Endothelial cell of umbilical vein (primary cell): ENCODE measurements at regions not wholly inside any gene's neighbourhood (a gene's known extent, or its start where the extent isn't known, plus 50 kb on each side); places are given as distances from the start of the nearest gene placed in this dataset.

ENCODE experiments used
- BruUV-seq: library from RNA; stranded (reverse); fragments of 400-500 nt; replicated peaks from 2 replicates; lab custom pipeline; 2021; lab: Mats Ljungman, UMichigan
- CTCF ChIA-PET: fragments of 300-600, 350-600 bp; sonication (Branson Sonifier 250); formaldehyde crosslinking; loops from one replicate; lab custom pipeline; 2021; ENCODE audit warnings: antibody characterized with exemption, inconsistent platforms; lab: Charles Lee
- POLR2A ChIA-PET: fragments of 300-600, 350-600 bp; sonication (Branson Sonifier 250); formaldehyde crosslinking; loops from one replicate; lab custom pipeline; 2021; ENCODE audit warnings: antibody characterized with exemption, inconsistent platforms; lab: Charles Lee
- DNase-seq: peaks from one replicate; pipeline ENCODE4 v3.0.0-alpha.2; 2011; ENCODE audit warnings: low read depth, low spot score
- FAIRE-seq: peaks from 2 replicates; lab custom pipeline; 2011; peaks lifted over from hg19 to GRCh38; lab: Jason Lieb, UNC
- H2AFZ ChIP-seq: 2 replicates; pipeline ENCODE4 v1.6.0; 2012; ENCODE audit warnings: low read depth, low read length, control low read depth, inconsistent platforms
- H3K27ac ChIP-seq: 2 replicates; pipeline ENCODE4 v1.5.1; 2011; ENCODE audit warnings: low read depth, mild to moderate bottlenecking, control low read depth, low read length, moderate library complexity; ENCODE audit not compliant: insufficient read depth
- H3K27me3 ChIP-seq, 2 experiments: 2 replicates each; pipeline versions ENCODE4 v1.6.0 to v1.6.1; 2011; ENCODE audit warnings: low read length in 2 of 2, mixed read lengths in 1 of 2; ENCODE audit not compliant: control insufficient read depth in 2 of 2, insufficient read depth in 2 of 2
- H3K36me3 ChIP-seq, 2 experiments: 2 replicates in 1 of 2; 3 replicates in 1 of 2; pipeline ENCODE4 v1.5.1; 2011; ENCODE audit warnings: low read length in 2 of 2, mild to moderate bottlenecking in 1 of 2, moderate library complexity in 1 of 2; ENCODE audit not compliant: control insufficient read depth in 2 of 2, insufficient read depth in 2 of 2; ENCODE audit errors: extremely low read depth in 1 of 2
- H3K4me1 ChIP-seq: 3 replicates; pipeline ENCODE4 v1.5.1; 2011; ENCODE audit warnings: mild to moderate bottlenecking, low read length; ENCODE audit not compliant: control insufficient read depth, insufficient read depth; ENCODE audit errors: extremely low read depth
- H3K4me2 ChIP-seq: 2 replicates; pipeline ENCODE4 v1.6.1; 2011; ENCODE audit warnings: low read length, control low read depth, mixed read lengths; ENCODE audit not compliant: insufficient read depth
- H3K4me3 ChIP-seq, 3 experiments: fragments of 200-600 bp in 1 of 3; sonication (generic), shearing (Covaris generic) in 1 of 3; replicated peaks in 1 of 3; 2 replicates each; pipeline ENCODE4 v1.5.1; 2011 to 2016; ENCODE audit warnings: control low read depth in 3 of 3, low read length in 3 of 3, mild to moderate bottlenecking in 2 of 3, inconsistent platforms in 1 of 3, low read depth in 1 of 3, moderate library complexity in 1 of 3; ENCODE audit not compliant: insufficient read depth in 1 of 3
- H3K79me2 ChIP-seq: 2 replicates; pipeline ENCODE4 v1.6.0; 2012; ENCODE audit warnings: low read length, inconsistent platforms; ENCODE audit not compliant: control insufficient read depth, insufficient read depth
- H3K9ac ChIP-seq: replicated peaks from 2 replicates; pipeline ENCODE3; 2011; ENCODE audit warnings: low read length, control low read depth; ENCODE audit not compliant: insufficient read depth; ENCODE audit errors: extremely low read depth
- H3K9me1 ChIP-seq: replicated peaks from 3 replicates; pipeline ENCODE4 v1.6.0; 2011; ENCODE audit warnings: mild to moderate bottlenecking, low read length; ENCODE audit not compliant: control insufficient read depth, insufficient read depth; ENCODE audit errors: extremely low read depth
- H3K9me3 ChIP-seq: replicated peaks from 2 replicates; pipeline ENCODE4 v1.5.1; 2012; ENCODE audit warnings: low read length, inconsistent platforms; ENCODE audit not compliant: control insufficient read depth, insufficient read depth
- H4K20me1 ChIP-seq: replicated peaks from 2 replicates; pipeline ENCODE3; 2011; ENCODE audit warnings: mild to moderate bottlenecking, low read length; ENCODE audit not compliant: control insufficient read depth, insufficient read depth; ENCODE audit errors: extremely low read depth
- EZH2 ChIP-seq: IDR thresholded peaks from 2 replicates; pipeline ENCODE4 v1.6.1; 2012; ENCODE audit warnings: borderline replicate concordance, low read depth, mild to moderate bottlenecking, moderate library complexity, low read length, inconsistent platforms; ENCODE audit not compliant: severe bottlenecking
- FOS ChIP-seq: IDR thresholded peaks from 2 replicates; pipeline ENCODE4 v1.6.1; 2011; ENCODE audit warnings: mild to moderate bottlenecking, low read length, moderate library complexity, borderline replicate concordance; ENCODE audit not compliant: insufficient read depth
- GATA2 ChIP-seq: IDR thresholded peaks from 2 replicates; pipeline ENCODE4 v1.7.0; 2011; ENCODE audit warnings: low read depth, mild to moderate bottlenecking, moderate library complexity, mixed read lengths, low read length; ENCODE audit not compliant: insufficient read length, insufficient read depth
- JUN ChIP-seq: IDR thresholded peaks from 2 replicates; pipeline ENCODE4 v1.6.1; 2011; ENCODE audit warnings: borderline replicate concordance, low read depth; ENCODE audit not compliant: insufficient read length, insufficient read depth
- MYC ChIP-seq: IDR thresholded peaks from one replicate; pipeline ENCODE4 v1.6.1; 2011; ENCODE audit warnings: mild to moderate bottlenecking, low read depth, low read length
- POLR2A ChIP-seq: IDR thresholded peaks from 2 replicates; pipeline ENCODE4 v1.6.1; 2012; ENCODE audit warnings: low read depth, mild to moderate bottlenecking, control low read depth, low read length
- POLR2AphosphoS5 ChIP-seq: IDR thresholded peaks from 2 replicates; pipeline ENCODE4 v1.6.1; 2012; ENCODE audit warnings: low read depth, mild to moderate bottlenecking, control low read depth, low read length, moderate library complexity; ENCODE audit not compliant: insufficient read depth
- dilution Hi-C: fragments of 300-500 bp; cut with MboI; formaldehyde crosslinking; loops from one replicate; pipeline ENCODE4 v1.15.0; 2019; ENCODE audit warnings: low sequenced_read_pairs; ENCODE audit not compliant: extremely low pct_ligation_motif_present
- intact Hi-C: fragments of 100-400 bp; cut with micrococcal nuclease; formaldehyde crosslinking; loops from one replicate; pipeline ENCODE4 v1.10.0; 2022
- TF ChIP-seq, protein P1 (sequence below), 2 donors: IDR thresholded peaks; 1 replicate in 1 of 2; 2 replicates in 1 of 2; pipeline ENCODE4 v1.5.1; 2011; ENCODE audit warnings: low read length in 2 of 2, mild to moderate bottlenecking in 2 of 2, moderate library complexity in 2 of 2, control low read depth in 1 of 2, inconsistent platforms in 1 of 2, low read depth in 1 of 2; ENCODE audit not compliant: insufficient read depth in 1 of 2; ENCODE audit errors: extremely low read depth in 1 of 2
- TF ChIP-seq, protein P2 (sequence below): IDR thresholded peaks from 2 replicates; pipeline ENCODE4 v1.6.1; 2011; ENCODE audit not compliant: insufficient read depth, insufficient read length

DNA sequence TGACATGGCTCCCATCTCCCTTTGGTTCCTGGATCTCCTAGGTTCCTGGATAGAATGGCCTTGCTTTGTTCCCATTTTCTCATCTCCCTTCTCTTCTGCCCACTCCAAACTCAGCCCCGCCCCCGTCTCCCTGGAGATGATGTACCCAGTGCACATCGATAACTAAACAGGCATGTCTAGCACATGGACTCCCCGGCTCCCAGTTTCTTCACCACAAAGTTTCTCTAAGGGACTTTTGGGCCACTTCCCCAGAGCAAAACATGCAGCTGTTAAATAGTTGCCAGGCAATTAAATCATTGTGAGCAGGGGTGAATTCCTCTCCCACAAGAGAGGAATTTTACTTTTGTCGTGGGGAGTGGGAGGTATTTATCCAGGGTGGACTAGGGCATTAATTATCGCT, 259.0 kb downstream of the GADD45G start:
- dilution Hi-C loops: no loop called here
- Histone ChIP-seq H3K9me1 (no peaks in the 10 kb centered on the region), H3K9me3 (no peaks in the 10 kb centered on the region), H3K79me2 (no peaks in the 10 kb centered on the region), H2AFZ (no peak overlapping the region), H4K20me1 (no peaks in the 10 kb centered on the region), H3K4me2 (no peak overlapping the region), H3K4me3 (no peak overlapping the region), H3K27me3 (peaks cover 0 to 2% of the 10 kb centered on the region in 2 experiments), H3K4me1 (no peaks in the 10 kb centered on the region), H3K27ac (no peak overlapping the region), H3K9ac (no peak overlapping the region), H3K36me3 (no peaks in the 10 kb centered on the region)
- ChIA-PET POLR2A (no interaction called here), CTCF (interaction anchor here (0.6 to 1.1 kb wide), 2 partner anchors 15 to 17 kb away, joined by 3 read pairs; no protein-coding TSS in a partner anchor)
- DNase-seq: no peak
- TF ChIP-seq, protein P1, sequence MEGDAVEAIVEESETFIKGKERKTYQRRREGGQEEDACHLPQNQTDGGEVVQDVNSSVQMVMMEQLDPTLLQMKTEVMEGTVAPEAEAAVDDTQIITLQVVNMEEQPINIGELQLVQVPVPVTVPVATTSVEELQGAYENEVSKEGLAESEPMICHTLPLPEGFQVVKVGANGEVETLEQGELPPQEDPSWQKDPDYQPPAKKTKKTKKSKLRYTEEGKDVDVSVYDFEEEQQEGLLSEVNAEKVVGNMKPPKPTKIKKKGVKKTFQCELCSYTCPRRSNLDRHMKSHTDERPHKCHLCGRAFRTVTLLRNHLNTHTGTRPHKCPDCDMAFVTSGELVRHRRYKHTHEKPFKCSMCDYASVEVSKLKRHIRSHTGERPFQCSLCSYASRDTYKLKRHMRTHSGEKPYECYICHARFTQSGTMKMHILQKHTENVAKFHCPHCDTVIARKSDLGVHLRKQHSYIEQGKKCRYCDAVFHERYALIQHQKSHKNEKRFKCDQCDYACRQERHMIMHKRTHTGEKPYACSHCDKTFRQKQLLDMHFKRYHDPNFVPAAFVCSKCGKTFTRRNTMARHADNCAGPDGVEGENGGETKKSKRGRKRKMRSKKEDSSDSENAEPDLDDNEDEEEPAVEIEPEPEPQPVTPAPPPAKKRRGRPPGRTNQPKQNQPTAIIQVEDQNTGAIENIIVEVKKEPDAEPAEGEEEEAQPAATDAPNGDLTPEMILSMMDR (IDR thresholded peaks at IDR 0.05; ENCODE audit: extremely low read depth in 1 of 2, insufficient read depth in 1 of 2, low read depth in 1 of 2, low read length in 2 of 2): no peak
- TF ChIP-seq POLR2A (no peak), JUN (no peak), EZH2 (no peak), GATA2 (no peak), MYC (no peak), POLR2AphosphoS5 (no peak), FOS (no peak)
- TF ChIP-seq, protein P2, sequence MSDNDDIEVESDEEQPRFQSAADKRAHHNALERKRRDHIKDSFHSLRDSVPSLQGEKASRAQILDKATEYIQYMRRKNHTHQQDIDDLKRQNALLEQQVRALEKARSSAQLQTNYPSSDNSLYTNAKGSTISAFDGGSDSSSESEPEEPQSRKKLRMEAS: no peak
- intact Hi-C loops: no loop called here
- no peak for FAIRE-seq
- BruUV-seq: no TSS peak
